Fibroblast of lung (primary cell): ENCODE measurements at regions not wholly inside any gene's neighbourhood (a gene's known extent, or its start where the extent isn't known, plus 50 kb on each side); places are given as distances from the start of the nearest gene placed in this dataset.

Source experiments
- CTCF ChIP-seq, 2 donors: IDR thresholded peaks in 1 of 2; conservative IDR thresholded peaks in 1 of 2; 1 replicate in 1 of 2; 2 replicates in 1 of 2; pipeline ENCODE4 v1.5.1; 2011 to 2012; ENCODE audit warnings: low read length in 2 of 2, control low read depth in 1 of 2, inconsistent platforms in 1 of 2, low read depth in 1 of 2, mild to moderate bottlenecking in 1 of 2
- EZH2 ChIP-seq: IDR thresholded peaks from 2 replicates; pipeline ENCODE4 v1.5.1; 2012; ENCODE audit warnings: low read length, control low read depth, mild to moderate bottlenecking; ENCODE audit errors: missing control alignments

GRCh38 chr5:38739705-38740045, 106.1 kb upstream of the OSMR start:
- no peak for TF ChIP-seq CTCF (conservative IDR thresholded peaks at IDR 0.05 in 1 of 2, IDR thresholded peaks at IDR 0.05 in 1 of 2; ENCODE audit: low read depth in 1 of 2, low read length in 2 of 2)
- TF ChIP-seq EZH2, result no peak
